Mucosa of rectum (tissue), 2 donors: ENCODE measurements at regions not wholly inside any gene's neighbourhood (a gene's known extent, or its start where the extent isn't known, plus 50 kb on each side); places are given as distances from the start of the nearest gene placed in this dataset.

Source experiments
- H3K27ac ChIP-seq, 2 donors: one replicate each; pipeline ENCODE4 v1.7.0; 2013; ENCODE audit warnings: inconsistent platforms in 2 of 2, low read depth in 2 of 2, low read length in 2 of 2
- H3K27me3 ChIP-seq, 2 donors: one replicate each; pipeline ENCODE4 v1.7.0; 2013; ENCODE audit warnings: low read length in 2 of 2; ENCODE audit not compliant: control insufficient read depth in 2 of 2, insufficient read depth in 2 of 2
- H3K36me3 ChIP-seq, 2 donors: one replicate each; pipeline ENCODE4 v1.7.0; 2013; ENCODE audit warnings: low read length in 2 of 2; ENCODE audit not compliant: control insufficient read depth in 2 of 2, insufficient read depth in 2 of 2
- H3K4me1 ChIP-seq, 2 donors: one replicate each; pipeline ENCODE4 v1.7.0; 2013; ENCODE audit warnings: low read length in 2 of 2, mild to moderate bottlenecking in 1 of 2; ENCODE audit not compliant: control insufficient read depth in 2 of 2, insufficient read depth in 2 of 2
- H3K4me3 ChIP-seq, 2 donors: one replicate each; pipeline ENCODE4 v1.7.0; 2013; ENCODE audit warnings: low read length in 2 of 2
- H3K9ac ChIP-seq, 2 donors: one replicate each; pipeline ENCODE4 v1.7.0; 2013; ENCODE audit warnings: low read length in 2 of 2, low read depth in 1 of 2, mild to moderate bottlenecking in 1 of 2
- H3K9me3 ChIP-seq, 2 donors: one replicate each; pipeline ENCODE4 v1.7.0; 2013; ENCODE audit warnings: low read length in 2 of 2; ENCODE audit not compliant: control insufficient read depth in 2 of 2
- donor health status: healthy.
- donor health status: Normal muscosa, but diverticular disease.

DNA sequence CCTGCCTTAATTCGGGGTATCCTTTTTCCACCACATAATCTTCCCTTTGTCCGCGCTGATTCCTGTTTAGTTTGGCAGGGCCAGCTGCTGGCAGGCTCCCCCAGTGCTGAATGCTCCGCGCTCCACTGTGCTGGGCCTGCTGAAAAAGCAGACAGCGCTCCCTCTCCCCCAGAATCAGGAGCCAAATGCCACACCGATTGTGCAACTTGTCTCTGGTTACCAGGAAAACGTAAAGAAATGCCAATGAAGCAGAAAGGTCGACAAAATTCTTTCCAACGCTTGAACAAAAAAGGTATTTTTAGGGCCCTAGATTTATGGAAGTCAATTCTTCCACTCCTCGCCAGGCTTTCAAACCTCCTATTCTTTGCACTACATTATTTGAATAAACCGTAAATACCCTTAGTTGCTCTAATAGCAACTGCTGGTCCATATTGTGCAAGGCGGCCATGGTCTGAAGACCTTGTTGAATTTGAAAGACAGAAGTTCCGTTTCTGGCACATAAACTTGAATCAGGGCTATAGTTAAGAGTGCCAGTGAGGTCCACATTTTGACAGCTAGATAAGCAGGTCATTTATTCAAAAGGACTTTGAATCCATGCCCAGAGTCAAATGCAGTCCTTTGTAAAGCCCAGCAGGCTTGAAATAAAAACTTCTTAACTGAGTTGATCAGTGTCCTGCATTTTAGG, 206.7 kb upstream of the RFC3 start:
- Histone ChIP-seq H3K9me3 (no peaks in the 10 kb centered on the region), H3K36me3 (no peaks in the 10 kb centered on the region), H3K9ac (no peak overlapping the region), H3K27ac (peak overlapping the region; percentile 39 to 69), H3K4me1 (no peaks in the 10 kb centered on the region), H3K27me3 (no peaks in the 10 kb centered on the region), H3K4me3 (peak overlapping the region in 1 of 2 donors; percentile 10)

DNA sequence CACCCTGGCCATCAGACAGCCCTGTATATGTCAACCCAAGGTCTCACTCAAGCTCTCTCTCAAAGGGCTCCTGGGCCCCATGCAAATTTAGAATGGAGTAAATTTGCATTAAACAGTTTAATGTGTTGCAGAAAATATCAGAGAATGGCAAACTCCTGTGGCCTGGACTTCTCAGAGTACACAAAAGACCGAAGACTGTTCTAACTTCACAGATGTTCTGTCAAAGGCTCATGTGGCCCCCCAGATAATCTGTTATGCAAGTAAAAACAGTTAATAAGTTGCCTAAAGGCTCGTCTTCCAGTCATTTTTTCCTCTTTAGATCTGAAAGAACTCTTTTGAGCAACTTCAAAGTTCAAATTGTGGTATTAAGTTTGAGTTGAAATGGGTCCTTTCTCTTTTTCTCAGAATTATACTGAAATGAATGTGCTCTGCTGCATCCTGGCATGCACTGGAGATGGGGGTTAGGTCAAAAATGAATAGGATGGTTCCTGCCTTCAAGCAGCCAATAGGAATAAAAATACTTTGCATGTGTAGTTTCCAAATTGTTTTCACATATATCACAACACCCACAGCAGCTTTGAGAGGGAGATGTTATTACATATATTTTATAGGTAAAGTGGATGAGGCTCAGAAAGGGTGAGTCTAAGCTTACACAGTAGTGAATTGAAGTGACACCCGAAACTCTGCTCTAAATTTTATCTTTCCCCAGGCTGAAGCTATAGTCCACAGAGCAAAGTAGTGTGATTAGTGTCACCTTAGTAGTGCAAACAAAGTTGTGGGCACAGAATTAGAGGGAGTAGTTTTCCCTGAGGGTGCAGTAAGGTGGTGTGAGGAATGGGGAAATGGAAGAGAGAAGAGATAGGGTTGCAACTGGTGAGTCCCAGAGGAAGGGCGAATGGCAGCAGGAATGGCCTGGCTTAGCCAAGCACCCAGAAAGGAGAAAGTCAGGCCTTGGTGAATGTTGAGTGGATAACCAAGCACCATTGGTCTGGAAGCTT, 205.0 kb upstream of the RFC3 start:
- no peaks in the 10 kb centered on the region for H3K9me3 ChIP-seq
- H3K4me1 ChIP-seq, result no peaks in the 10 kb centered on the region
- H3K36me3 ChIP-seq, result no peaks in the 10 kb centered on the region
- no peak overlapping the region for H3K4me3 ChIP-seq
- H3K9ac ChIP-seq, result no peak overlapping the region
- H3K27ac ChIP-seq, result no peak overlapping the region
- no peaks in the 10 kb centered on the region for H3K27me3 ChIP-seq

GRCh38 chr13:33615436-33615835, 202.5 kb upstream of the RFC3 start:
- H3K27me3 ChIP-seq, result no peaks in the 10 kb centered on the region

GRCh38 chr13:33616130-33616529, 201.8 kb upstream of the RFC3 start:
- Histone ChIP-seq H3K4me1 (no peaks in the 10 kb centered on the region), H3K27me3 (no peaks in the 10 kb centered on the region), H3K27ac (no peak overlapping the region)

More at GRCh38 chr13:33615436-33615835, 202.5 kb upstream of the RFC3 start:
- no peak overlapping the region for H3K4me3 ChIP-seq
- H3K36me3 ChIP-seq, result no peaks in the 10 kb centered on the region
- H3K27ac ChIP-seq, result no peak overlapping the region
- H3K4me1 ChIP-seq, result no peaks in the 10 kb centered on the region
- H3K9ac ChIP-seq, result no peak overlapping the region
- H3K9me3 ChIP-seq, result no peaks in the 10 kb centered on the region

GRCh38 chr13:33617055-33617454, 200.9 kb upstream of the RFC3 start:
- no peaks in the 10 kb centered on the region for H3K27me3 ChIP-seq
- H3K9me3 ChIP-seq, result no peaks in the 10 kb centered on the region
- H3K36me3 ChIP-seq, result no peaks in the 10 kb centered on the region
- H3K4me1 ChIP-seq, result no peaks in the 10 kb centered on the region
- H3K9ac ChIP-seq, result no peak overlapping the region
- H3K4me3 ChIP-seq, result no peak overlapping the region
- H3K27ac ChIP-seq, result no peak overlapping the region

More at GRCh38 chr13:33616130-33616529, 201.8 kb upstream of the RFC3 start:
- Histone ChIP-seq H3K36me3 (no peaks in the 10 kb centered on the region), H3K9me3 (no peaks in the 10 kb centered on the region), H3K4me3 (no peak overlapping the region), H3K9ac (no peak overlapping the region)

DNA sequence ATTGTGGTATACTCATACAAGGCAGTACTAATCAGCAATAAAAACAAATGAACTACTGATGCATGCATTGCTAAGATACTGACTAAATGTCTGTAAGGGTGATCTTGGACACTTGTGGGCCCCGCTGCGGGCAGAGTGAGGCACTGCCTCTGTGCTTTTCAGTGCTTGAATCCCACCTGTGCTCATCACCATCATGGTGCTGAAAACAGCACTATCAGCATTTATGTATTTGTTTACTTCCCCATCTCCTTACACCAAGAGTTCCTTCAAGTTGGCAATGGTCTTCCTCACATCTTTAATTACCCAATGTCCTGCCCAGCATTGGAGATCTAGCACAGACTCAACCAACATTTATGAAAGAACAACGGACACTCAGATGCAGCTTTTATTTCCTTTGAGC, 193.7 kb upstream of the RFC3 start:
- Histone ChIP-seq H3K36me3 (no peaks in the 10 kb centered on the region), H3K4me1 (no peaks in the 10 kb centered on the region), H3K4me3 (no peak overlapping the region), H3K27ac (no peak overlapping the region), H3K9me3 (no peaks in the 10 kb centered on the region), H3K27me3 (no peaks in the 10 kb centered on the region), H3K9ac (no peak overlapping the region)

- no peaks in the 10 kb centered on the region for H3K9me3 ChIP-seq
- no peak overlapping the region for H3K27ac ChIP-seq
- H3K36me3 ChIP-seq, result no peaks in the 10 kb centered on the region
- H3K4me1 ChIP-seq, result no peaks in the 10 kb centered on the region
- no peak overlapping the region for H3K9ac ChIP-seq
- H3K4me3 ChIP-seq, result no peak overlapping the region
- H3K27me3 ChIP-seq, result no peaks in the 10 kb centered on the region
These were observed 193.2 kb upstream of the RFC3 start for GRCh38 chr13:33624740-33625139.

DNA sequence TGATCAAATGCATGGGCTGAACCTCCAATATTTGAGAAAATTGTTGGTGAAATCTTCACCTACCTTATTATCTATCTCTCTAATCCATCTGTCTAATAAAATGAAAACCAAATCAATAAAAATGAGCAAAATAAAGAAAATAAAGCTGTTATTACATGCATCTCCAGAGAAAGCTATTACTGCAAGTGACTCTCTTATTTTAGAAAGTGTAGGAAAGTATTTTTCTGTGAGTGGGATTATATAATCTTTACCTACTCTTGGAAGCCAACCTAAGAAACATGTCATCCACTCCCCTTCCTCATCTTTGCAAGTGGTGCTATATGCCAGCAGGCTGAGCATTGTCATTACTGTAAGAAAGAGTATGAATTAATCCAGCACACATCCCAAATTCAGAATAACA, 191.5 kb upstream of the RFC3 start:
- Histone ChIP-seq H3K9me3 (no peaks in the 10 kb centered on the region), H3K4me1 (no peaks in the 10 kb centered on the region), H3K36me3 (no peaks in the 10 kb centered on the region), H3K9ac (no peak overlapping the region), H3K27me3 (no peaks in the 10 kb centered on the region), H3K4me3 (no peak overlapping the region), H3K27ac (no peak overlapping the region)

GRCh38 chr13:33628662-33629061, 189.3 kb upstream of the RFC3 start:
- Histone ChIP-seq H3K4me1 (no peaks in the 10 kb centered on the region), H3K9me3 (no peaks in the 10 kb centered on the region), H3K36me3 (no peaks in the 10 kb centered on the region), H3K27ac (no peak overlapping the region), H3K9ac (no peak overlapping the region), H3K27me3 (no peaks in the 10 kb centered on the region), H3K4me3 (no peak overlapping the region)

DNA sequence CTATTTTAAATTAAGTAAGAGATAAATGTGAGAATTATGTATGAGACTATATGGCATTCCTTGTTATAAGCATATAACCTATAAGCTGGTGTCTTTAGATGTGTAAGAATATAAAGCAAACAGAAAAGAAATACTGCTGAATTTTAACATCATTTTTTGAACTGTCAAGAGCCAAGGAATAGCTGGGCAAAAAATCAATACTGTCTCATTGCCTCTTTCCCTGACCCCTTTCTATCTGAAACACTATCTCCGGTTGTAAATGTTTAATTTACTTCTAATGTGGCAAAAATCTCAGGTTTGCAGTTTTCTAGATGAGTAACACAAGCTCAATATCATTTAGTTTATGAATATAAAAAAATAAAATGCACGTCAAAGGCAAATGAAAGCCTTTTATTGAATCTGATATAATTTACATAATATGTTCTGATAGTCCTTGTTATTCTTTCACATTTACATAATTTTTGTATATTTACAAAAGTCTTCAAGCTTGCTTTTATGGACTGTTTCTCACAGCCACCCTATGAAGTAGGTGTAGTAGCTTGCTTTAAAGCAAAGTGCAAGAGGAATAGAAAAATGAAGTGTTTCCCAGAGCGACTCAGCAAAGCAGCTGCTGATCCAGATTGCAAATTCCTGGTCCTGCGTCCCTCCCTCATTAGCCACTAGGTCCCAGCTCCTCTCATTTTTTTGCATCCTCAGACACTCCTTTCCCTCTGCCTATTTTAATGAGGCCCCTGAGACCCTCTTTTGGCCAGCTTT, 188.2 kb upstream of the RFC3 start:
- no peaks in the 10 kb centered on the region for H3K9me3 ChIP-seq
- no peak overlapping the region for H3K9ac ChIP-seq
- no peak overlapping the region for H3K4me3 ChIP-seq
- no peak overlapping the region for H3K27ac ChIP-seq
- no peaks in the 10 kb centered on the region for H3K27me3 ChIP-seq
- H3K36me3 ChIP-seq, result no peaks in the 10 kb centered on the region
- no peaks in the 10 kb centered on the region for H3K4me1 ChIP-seq
